HG02973 (cell line): ENCODE measurements at regions not wholly inside any gene's neighbourhood (a gene's known extent, or its start where the extent isn't known, plus 50 kb on each side); places are given as distances from the start of the nearest gene placed in this dataset.
"Not testable (repeated sequence)": the region's sequence is repeated elsewhere in the genome, so short reads cannot be mapped to it uniquely, and the experiment has no call there.

Source experiments
- ATAC-seq: cut with Tn5 transposase; IDR thresholded peaks from one replicate; pipeline ENCODE4 v1.9.1; 2021; ENCODE audit warnings: moderate library complexity; ENCODE audit not compliant: unreplicated experiment

DNA sequence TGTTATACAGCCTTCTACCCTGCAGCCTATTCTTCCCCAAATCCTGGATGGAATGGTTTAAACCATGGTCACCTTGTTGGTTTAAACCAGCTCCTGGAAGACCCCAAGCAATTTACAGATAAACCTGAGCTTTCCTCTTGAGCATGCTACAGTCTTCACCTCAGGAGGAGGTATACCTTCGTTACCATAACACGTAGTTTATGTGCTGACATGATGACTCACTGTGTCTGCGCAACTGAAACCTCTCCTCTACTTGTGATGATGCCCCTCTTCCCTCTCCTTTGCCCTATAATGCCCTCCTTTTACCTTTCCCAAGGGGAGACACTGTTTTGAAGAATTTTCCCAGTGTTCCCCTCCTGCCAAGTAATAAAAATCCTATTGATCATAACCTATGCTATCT is 457.3 kb upstream of the RGS18 start:
- no peak for ATAC-seq

- ATAC-seq = no peak
Measured at GRCh38 chr1:191702124-191702523, 456.1 kb upstream of the RGS18 start.

DNA sequence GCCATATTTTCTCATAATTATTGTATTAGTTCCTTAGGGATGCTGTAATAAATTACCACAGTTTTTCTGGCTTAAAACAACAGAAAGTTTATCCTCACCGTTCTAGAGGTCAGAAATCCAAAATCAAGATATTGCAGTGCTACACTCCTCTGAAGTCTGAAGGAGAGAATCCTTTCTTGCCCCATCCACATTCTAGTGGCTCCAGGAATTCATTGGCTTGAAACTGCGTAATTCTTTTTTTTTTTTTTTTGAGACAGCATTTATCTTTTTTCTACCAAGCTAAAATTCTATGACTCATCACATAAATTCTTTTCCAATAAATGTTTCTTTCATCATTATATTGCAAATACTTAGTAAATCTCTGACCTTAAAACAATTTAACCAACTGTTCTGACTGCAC is 451.0 kb upstream of the RGS18 start:
- ATAC-seq = no peak

- ATAC-seq = no peak
Measured at GRCh38 chr1:191709215-191709614, 449.0 kb upstream of the RGS18 start.

DNA sequence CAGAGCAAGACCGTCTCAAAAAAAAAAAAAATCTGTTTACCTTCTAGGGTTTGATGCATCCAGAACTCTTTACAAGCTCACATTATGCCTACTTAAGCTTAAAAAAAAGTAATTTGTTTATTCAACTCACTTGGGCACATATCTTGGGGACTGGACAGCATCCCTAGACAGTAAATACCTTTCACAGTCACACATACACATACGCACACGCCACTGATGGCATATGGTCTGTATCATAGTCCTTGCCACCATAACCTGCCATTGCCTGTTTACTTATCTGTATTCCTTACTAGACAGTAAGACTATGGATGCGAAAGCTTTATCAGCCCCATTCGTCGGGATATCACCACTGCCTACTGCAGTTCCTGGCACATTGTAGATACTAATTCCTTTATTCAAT is 446.3 kb upstream of the RGS18 start:
- no peak for ATAC-seq

- ATAC-seq = no peak
Measured at GRCh38 chr1:191714845-191715244, 443.4 kb upstream of the RGS18 start.

GRCh38 chr1:191729742-191730141 is 428.5 kb upstream of the RGS18 start:
- no peak for ATAC-seq

GRCh38 chr1:191731608-191732302 is 426.5 kb upstream of the RGS18 start:
- ATAC-seq = not testable (repeated sequence)

- no peak for ATAC-seq
Measured at GRCh38 chr1:191734321-191734720, 423.9 kb upstream of the RGS18 start.

DNA sequence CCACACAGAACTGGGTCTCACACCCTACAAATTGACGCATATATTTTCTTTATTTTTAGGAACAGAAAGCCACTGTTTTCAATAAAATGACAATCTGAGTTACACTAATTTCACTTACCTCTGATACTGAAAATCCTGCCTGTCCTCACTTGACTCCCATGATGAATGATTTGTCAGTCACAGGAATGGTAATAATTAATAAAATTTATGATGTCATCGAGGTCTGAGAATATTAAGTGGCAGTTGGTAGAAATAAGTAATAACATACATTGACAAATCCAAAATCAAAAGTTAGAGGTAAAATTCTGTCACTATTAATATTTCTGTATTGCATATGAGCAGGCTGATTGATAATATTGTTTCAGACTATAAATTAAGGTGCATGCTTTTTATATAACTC is 418.7 kb upstream of the RGS18 start:
- no peak for ATAC-seq

- no peak for ATAC-seq
Measured at GRCh38 chr1:191752342-191752741, 405.9 kb upstream of the RGS18 start.

DNA sequence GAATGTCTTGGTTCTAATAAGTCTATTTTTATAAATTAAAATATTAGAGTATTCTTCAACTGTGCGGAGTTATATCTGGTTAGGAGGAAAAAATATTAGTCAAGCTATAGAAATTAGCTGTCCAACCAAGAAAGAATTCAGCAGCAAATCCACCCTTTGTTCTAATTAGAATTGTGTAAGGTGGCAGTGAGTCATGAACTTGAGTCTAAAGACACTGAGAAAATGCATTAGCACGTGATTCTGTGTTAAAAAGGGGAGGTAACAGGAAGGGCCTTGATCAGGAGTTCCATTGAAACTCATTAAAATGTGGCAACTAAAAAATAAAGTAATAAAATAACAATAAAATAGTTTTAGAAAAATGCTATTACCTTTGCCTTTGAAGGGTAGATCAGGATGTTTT is 398.2 kb upstream of the RGS18 start:
- no peak for ATAC-seq

DNA sequence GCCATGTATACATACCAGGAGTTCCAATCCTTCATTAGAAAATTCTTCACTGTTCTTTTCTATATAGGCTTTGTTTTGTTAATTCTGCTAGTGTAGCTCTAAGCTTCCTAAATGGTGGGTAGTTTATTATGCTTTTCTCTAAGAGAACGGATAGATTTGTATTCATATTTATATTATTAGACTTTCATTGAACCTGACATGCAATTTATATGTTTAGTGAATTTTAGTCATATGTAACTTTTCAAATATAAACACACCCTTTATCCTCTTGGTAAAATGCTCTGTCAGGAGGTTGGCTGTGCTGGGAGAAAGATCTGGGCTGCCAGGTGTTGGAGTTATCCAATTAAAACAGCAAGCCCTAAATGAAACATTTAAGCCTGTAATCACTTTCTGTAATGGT is 369.7 kb upstream of the RGS18 start:
- ATAC-seq = no peak

GRCh38 chr1:191798178-191798577 is 360.1 kb upstream of the RGS18 start:
- no peak for ATAC-seq

- no peak for ATAC-seq
Measured at GRCh38 chr1:191804311-191804710, 354.0 kb upstream of the RGS18 start.

DNA sequence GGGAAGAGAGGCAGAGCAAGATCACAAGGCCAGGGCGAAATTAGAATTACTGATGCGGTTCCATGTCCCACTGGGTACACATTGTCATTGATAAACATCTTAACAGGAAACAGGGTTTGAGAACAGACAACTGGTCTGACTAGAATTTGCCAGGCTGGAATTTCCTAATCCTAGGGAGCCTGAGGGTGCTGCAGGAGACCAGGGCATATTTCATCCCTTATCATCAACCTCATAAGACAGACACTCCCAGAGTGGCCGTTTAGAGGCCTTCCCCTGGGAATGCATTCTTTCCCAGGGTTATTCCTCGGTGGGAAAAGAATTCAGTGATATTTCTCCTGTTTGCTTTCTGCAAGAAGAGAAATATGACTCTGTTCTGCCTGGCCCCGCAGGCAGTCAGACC is 344.7 kb upstream of the RGS18 start:
- ATAC-seq = not testable (repeated sequence)

- ATAC-seq = no peak
Measured at GRCh38 chr1:191818198-191818597, 340.1 kb upstream of the RGS18 start.

DNA sequence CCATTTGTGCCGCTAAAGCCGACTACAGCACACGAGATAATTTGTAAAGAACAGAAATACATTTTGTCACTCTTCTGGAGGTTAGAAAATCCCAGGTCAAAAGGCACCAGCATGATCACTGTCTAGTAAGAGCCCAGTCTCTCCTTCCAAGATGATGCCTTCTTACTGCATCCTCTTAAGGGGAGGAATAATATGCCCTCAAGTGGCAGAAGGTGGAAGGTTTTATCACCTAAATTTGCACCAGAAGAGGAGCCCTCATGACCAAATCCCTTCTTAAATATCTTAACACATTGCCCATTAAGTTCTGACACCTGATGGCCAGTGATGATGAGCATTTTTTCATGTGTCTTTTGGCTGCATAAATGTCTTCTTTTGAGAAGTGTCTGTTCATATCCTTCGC is 326.7 kb upstream of the RGS18 start:
- ATAC-seq = no peak

GRCh38 chr1:191839891-191840290 is 318.4 kb upstream of the RGS18 start:
- ATAC-seq = no peak

GRCh38 chr1:191851799-191852595 is 306.3 kb upstream of the RGS18 start:
- no peak for ATAC-seq

DNA sequence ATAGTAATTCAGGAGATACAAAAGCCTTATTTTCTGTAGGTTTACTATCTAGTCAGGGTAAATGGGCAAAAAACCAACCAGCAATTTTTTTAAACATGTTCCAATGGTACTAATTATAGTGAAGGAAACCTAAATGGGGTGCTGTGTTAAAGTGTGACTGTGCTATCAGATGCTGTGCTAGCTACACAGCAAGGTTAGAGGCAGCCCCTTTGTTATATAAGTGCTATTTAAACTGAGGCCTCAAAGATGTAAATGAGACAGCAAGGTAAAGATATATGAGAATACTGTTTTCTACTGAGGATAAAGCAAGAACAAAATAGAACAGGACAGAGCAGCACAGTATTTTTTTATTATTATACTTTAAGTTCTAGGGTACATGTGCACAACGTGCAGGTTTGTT is 305.4 kb upstream of the RGS18 start:
- ATAC-seq = no peak

DNA sequence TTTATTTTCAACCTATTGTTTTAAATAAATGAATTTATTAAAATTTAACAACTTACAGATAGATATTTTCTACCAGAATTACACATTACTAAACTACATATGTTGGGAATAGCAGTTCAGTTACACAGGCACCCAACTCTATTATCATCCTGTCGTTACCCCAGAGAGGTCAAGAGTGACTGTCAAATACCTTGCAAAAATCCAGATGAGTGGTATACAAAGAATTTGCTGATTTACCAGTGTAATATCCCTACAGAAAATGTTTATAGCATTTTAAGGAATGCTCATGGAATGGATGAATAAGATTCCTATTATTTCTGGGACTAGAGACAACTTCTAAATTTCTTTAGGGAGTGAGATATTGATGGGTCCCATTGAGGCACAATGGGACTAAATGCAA is 300.7 kb upstream of the RGS18 start:
- no peak for ATAC-seq

DNA sequence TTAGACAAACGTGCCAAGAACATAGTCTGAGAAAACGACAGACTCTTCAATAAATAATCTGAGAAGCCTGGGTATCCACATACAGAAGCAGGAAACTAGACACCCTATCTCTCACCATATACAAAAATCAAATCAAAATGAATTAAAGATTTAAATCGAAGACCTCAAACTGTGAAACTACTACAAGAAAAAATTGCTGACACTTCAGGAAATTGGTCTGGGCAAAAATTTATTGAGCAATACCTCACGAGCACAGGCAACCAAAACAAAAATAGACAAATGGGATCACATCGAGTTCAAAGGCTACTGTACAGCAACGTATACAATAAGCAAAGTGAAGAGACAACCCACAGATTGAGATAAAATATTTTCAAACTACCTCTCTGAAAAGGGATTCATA is 292.8 kb upstream of the RGS18 start:
- ATAC-seq = no peak
